ENCODE measurements at regions not wholly inside any gene's neighbourhood (a gene's known extent, or its start where the extent isn't known, plus 50 kb on each side); places are given as distances from the start of the nearest gene placed in this dataset.

GRCh38 chrX:16268206-16268605 is 100.9 kb downstream of the MAGEB17 start:
- Mint-ChIP-seq H3K36me3 (ENCODE audit: low read depth, unreplicated experiment) (no peaks in the 10 kb centered on the region), H3K4me1 (ENCODE audit: unreplicated experiment) (no peaks in the 10 kb centered on the region), H3K27ac (ENCODE audit: unreplicated experiment) (no peak overlapping the region), H3K27me3 (ENCODE audit: unreplicated experiment) (no peaks in the 10 kb centered on the region), H3K4me3 (ENCODE audit: unreplicated experiment) (no peak overlapping the region), H3K9me3 (ENCODE audit: unreplicated experiment) (no peaks in the 10 kb centered on the region)
- TF ChIP-seq CTCF (IDR thresholded peaks at IDR 0.05; ENCODE audit: unreplicated experiment), result no peak
- no peak for DNase-seq (ENCODE audit: low spot score)

DNA sequence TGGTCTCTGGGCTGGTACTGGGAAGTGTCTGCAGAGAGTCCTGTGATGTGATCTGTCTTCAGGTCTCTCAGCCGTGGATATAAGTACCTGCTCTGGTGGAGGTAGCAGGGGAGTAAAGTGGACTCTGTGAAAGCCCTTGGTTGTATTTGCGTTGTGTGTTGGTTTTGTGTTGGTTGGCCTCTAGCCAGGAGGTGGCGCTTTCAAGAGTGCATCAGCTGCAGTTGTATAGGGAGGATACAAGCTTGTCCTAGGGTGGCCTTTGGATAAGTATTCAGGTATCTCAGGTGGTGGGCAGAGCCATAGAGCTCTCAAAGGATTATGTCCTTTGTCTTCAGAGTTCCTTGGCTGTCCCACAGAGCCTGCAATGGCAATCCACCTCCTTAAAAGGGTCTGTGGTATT is 111.6 kb downstream of the MAGEB17 start:
- no peak for DNase-seq (ENCODE audit: low spot score)
- H3K4me1 Mint-ChIP-seq (ENCODE audit: unreplicated experiment), result peaks cover 4% of the 10 kb centered on the region
- no peak for TF ChIP-seq CTCF (IDR thresholded peaks at IDR 0.05; ENCODE audit: unreplicated experiment)
- no peaks in the 10 kb centered on the region for H3K27me3 Mint-ChIP-seq (ENCODE audit: unreplicated experiment)
- no peak overlapping the region for H3K27ac Mint-ChIP-seq (ENCODE audit: unreplicated experiment)
- no peak overlapping the region for H3K4me3 Mint-ChIP-seq (ENCODE audit: unreplicated experiment)
- peaks cover 6% of the 10 kb centered on the region for H3K36me3 Mint-ChIP-seq (ENCODE audit: low read depth, unreplicated experiment)
- no peaks in the 10 kb centered on the region for H3K9me3 Mint-ChIP-seq (ENCODE audit: unreplicated experiment)

DNA sequence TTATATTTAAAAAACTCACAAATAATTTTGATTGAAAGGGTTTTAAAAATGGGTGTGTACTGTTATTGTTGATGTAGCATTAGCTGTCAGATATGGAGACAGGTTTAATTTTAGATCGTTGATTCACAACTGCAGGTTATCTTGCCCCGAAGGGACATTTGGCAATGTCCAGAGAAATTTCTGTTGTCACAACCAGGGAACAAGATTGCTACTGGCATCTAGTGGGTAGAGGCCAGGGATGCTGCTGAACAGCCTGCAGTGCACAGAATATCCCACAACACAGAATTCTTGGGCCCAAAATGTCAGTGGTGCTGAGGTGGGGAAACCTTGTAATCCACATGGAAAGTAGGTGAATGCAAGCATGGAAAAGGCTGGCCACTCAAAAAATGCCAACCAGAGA is 114.9 kb downstream of the MAGEB17 start:
- Mint-ChIP-seq H3K4me1 (ENCODE audit: unreplicated experiment) (peaks cover 4% of the 10 kb centered on the region), H3K27me3 (ENCODE audit: unreplicated experiment) (no peaks in the 10 kb centered on the region), H3K4me3 (ENCODE audit: unreplicated experiment) (no peak overlapping the region), H3K36me3 (ENCODE audit: low read depth, unreplicated experiment) (peaks cover 6% of the 10 kb centered on the region), H3K27ac (ENCODE audit: unreplicated experiment) (no peak overlapping the region), H3K9me3 (ENCODE audit: unreplicated experiment) (no peaks in the 10 kb centered on the region)
- TF ChIP-seq CTCF (IDR thresholded peaks at IDR 0.05; ENCODE audit: unreplicated experiment), result no peak
- DNase-seq (ENCODE audit: low spot score), result no peak

GRCh38 chrX:16284842-16285241 is 117.6 kb downstream of the MAGEB17 start:
- H3K27me3 Mint-ChIP-seq (ENCODE audit: unreplicated experiment), result no peaks in the 10 kb centered on the region
- TF ChIP-seq CTCF (IDR thresholded peaks at IDR 0.05; ENCODE audit: unreplicated experiment), result no peak
- no peak for DNase-seq (ENCODE audit: low spot score)

GRCh38 chrX:16290997-16291396 is 123.7 kb downstream of the MAGEB17 start:
- H3K9me3 Mint-ChIP-seq (ENCODE audit: unreplicated experiment), result no peaks in the 10 kb centered on the region
- no peaks in the 10 kb centered on the region for H3K4me1 Mint-ChIP-seq (ENCODE audit: unreplicated experiment)
- H3K27ac Mint-ChIP-seq (ENCODE audit: unreplicated experiment), result no peak overlapping the region
- no peak for TF ChIP-seq CTCF (IDR thresholded peaks at IDR 0.05; ENCODE audit: unreplicated experiment)
- no peak for DNase-seq (ENCODE audit: low spot score)
- no peaks in the 10 kb centered on the region for H3K27me3 Mint-ChIP-seq (ENCODE audit: unreplicated experiment)
- no peak overlapping the region for H3K4me3 Mint-ChIP-seq (ENCODE audit: unreplicated experiment)
- H3K36me3 Mint-ChIP-seq (ENCODE audit: low read depth, unreplicated experiment), result no peaks in the 10 kb centered on the region

More at GRCh38 chrX:16284842-16285241, 117.6 kb downstream of the MAGEB17 start:
- H3K36me3 Mint-ChIP-seq (ENCODE audit: low read depth, unreplicated experiment), result peaks cover 6% of the 10 kb centered on the region
- no peak overlapping the region for H3K4me3 Mint-ChIP-seq (ENCODE audit: unreplicated experiment)
- H3K27ac Mint-ChIP-seq (ENCODE audit: unreplicated experiment), result no peak overlapping the region
- no peaks in the 10 kb centered on the region for H3K9me3 Mint-ChIP-seq (ENCODE audit: unreplicated experiment)
- H3K4me1 Mint-ChIP-seq (ENCODE audit: unreplicated experiment), result peaks cover 1% of the 10 kb centered on the region

Measured in endothelial cell (in vitro differentiated cells).